ELR (cell line): ENCODE measurements at regions not wholly inside any gene's neighbourhood (a gene's known extent, or its start where the extent isn't known, plus 50 kb on each side); places are given as distances from the start of the nearest gene placed in this dataset.

ENCODE experiments used
- DNase-seq: peaks from one replicate; pipeline ENCODE4 v3.0.0-alpha.2; 2015; ENCODE audit warnings: low read depth

GRCh38 chr3:161444694-161445077 lies 51.9 kb upstream of the OTOL1 start:
- DNase-seq, result no peak

DNA sequence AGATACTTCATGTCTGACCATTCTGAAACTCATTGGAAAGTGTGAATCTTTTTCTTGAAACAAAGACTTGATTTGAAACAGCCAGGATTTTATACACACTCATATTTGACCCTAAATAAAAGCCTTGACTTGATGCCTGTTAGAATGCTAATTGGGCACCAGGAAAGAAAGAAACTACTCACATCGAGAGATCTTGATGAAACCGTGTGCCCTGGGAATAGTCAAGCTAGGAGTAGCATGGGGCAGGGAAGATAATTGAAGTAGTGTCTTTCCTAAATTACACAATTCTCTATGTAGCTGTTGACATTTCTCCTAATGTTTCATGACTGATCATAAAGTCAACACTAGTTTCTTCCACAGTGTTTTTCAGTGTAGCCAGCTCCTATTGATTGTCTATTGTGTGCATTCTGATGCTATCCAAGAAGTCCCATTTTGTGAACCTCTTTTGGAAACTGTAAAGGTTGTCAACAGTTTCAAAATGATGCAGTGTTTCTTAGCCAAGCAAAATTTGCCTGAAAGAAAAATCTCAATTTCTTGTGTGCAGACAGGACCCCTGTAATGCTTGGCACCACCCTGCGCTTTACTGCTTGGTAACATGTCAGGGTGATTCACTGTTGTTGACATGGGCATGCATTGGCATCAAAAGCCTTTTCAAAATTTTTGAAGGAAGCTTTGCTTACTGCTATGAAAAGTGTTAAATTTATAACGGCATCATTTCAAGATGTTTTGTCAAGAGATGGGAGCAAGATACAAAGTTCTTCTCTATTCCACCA lies 52.5 kb upstream of the OTOL1 start:
- no peak for DNase-seq

- no peak for DNase-seq
These were observed 59.0 kb upstream of the SPTSSB start for GRCh38 chr3:161430307-161430706.

- no peak for DNase-seq
These were observed 56.0 kb upstream of the SPTSSB start for GRCh38 chr3:161427347-161427746.

DNA sequence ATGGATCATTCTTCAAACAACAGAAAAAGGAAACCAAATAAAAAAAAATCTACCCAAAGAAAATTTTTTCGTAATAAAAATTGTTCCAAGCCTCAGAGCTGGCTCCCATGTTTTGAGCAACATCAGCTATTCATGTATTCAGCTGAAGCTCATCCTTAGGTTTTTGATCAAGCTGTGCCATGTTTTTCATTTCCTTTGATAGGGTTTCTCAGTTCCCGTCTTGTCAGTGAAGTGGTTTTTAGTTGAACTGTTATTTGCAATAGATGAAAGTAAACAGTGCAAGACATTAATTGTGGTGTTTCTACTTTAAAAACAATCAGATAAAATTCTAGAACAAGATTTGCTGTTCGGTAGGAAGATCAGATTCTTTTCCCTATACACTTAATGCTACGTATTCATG lies 55.4 kb upstream of the SPTSSB start:
- no peak for DNase-seq

GRCh38 chr3:161423911-161424522 lies 52.7 kb upstream of the SPTSSB start:
- peak; percentile 54 for DNase-seq

GRCh38 chr3:161422171-161422700 lies 50.9 kb upstream of the SPTSSB start:
- no peak for DNase-seq
